ENCODE measurements at regions not wholly inside any gene's neighbourhood (a gene's known extent, or its start where the extent isn't known, plus 50 kb on each side); places are given as distances from the start of the nearest gene placed in this dataset.

GRCh38 chr2:134080386-134081089, 173.3 kb upstream of the MGAT5 start:
- DNase-seq (ENCODE audit: low read depth, low spot score): no peak
- ChIA-PET CTCF (interaction anchor here (1.3 kb wide), 1 partner anchor 37 kb away, joined by 3 read pairs; no protein-coding TSS in a partner anchor), POLR2A (no interaction called here)
- TF ChIP-seq, protein P1, sequence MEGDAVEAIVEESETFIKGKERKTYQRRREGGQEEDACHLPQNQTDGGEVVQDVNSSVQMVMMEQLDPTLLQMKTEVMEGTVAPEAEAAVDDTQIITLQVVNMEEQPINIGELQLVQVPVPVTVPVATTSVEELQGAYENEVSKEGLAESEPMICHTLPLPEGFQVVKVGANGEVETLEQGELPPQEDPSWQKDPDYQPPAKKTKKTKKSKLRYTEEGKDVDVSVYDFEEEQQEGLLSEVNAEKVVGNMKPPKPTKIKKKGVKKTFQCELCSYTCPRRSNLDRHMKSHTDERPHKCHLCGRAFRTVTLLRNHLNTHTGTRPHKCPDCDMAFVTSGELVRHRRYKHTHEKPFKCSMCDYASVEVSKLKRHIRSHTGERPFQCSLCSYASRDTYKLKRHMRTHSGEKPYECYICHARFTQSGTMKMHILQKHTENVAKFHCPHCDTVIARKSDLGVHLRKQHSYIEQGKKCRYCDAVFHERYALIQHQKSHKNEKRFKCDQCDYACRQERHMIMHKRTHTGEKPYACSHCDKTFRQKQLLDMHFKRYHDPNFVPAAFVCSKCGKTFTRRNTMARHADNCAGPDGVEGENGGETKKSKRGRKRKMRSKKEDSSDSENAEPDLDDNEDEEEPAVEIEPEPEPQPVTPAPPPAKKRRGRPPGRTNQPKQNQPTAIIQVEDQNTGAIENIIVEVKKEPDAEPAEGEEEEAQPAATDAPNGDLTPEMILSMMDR (IDR thresholded peaks at IDR 0.05; ENCODE audit: insufficient read depth, low read length, missing control alignments): no peak
- H3K4me3 ChIP-seq (ENCODE audit: low read depth, low read length): no peak overlapping the region

- no peak overlapping the region for H3K4me3 ChIP-seq (ENCODE audit: low read depth, low read length)
- DNase-seq (ENCODE audit: low read depth, low spot score): no peak
- ChIA-PET POLR2A (no interaction called here), CTCF (interaction anchor here (1.4 to 2.2 kb wide), 2 partner anchors 164 to 196 kb away, joined by 4 to 7 read pairs; no protein-coding TSS in a partner anchor)
- TF ChIP-seq, protein P1 (IDR thresholded peaks at IDR 0.05; ENCODE audit: insufficient read depth, low read length, missing control alignments): no peak
Measured at GRCh38 chr2:134081238-134081938, 172.5 kb upstream of the MGAT5 start.

- no peak overlapping the region for H3K4me3 ChIP-seq (ENCODE audit: low read depth, low read length)
- ChIA-PET CTCF (interaction anchor here (2.2 kb wide), 1 partner anchor 198 kb away, joined by 7 read pairs; no protein-coding TSS in a partner anchor), POLR2A (no interaction called here)
- no peak for DNase-seq (ENCODE audit: low read depth, low spot score)
- TF ChIP-seq, protein P1 (IDR thresholded peaks at IDR 0.05; ENCODE audit: insufficient read depth, low read length, missing control alignments): no peak
Measured at GRCh38 chr2:134083548-134083947, 170.3 kb upstream of the MGAT5 start.

DNA sequence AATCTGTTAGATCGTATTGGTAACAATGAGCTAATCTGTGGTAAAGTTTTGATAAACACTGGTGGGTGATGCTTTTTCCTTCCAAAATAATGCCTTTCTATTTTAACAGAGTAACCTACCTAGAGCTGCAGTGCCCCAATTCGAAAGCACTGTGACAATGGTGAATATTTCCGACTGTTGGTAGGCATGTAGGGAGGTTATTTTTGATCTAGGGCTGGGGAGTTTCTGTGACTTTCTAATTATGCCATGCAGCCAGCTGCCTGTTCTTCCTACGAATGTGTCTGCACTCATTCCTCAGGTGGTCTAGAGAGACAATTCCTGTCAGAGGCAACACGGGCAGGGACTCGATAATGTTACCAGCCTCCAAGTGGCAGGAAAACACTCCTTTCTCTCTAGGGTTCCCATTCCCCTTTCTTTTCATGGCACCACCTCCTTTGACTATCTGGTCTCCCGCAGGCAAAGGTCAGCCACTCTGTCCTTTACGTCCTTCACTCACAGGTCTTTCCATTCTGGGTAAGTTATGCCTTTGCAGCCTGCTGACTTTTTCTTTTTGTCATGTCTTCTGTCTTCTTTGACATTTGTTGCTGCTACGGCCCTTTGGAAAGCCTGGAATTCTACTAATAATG, 167.2 kb upstream of the MGAT5 start:
- TF ChIP-seq, protein P1 (IDR thresholded peaks at IDR 0.05; ENCODE audit: insufficient read depth, low read length, missing control alignments): no peak
- ChIA-PET POLR2A (no interaction called here), CTCF (no interaction called here)
- no peak for DNase-seq (ENCODE audit: low read depth, low spot score)
- H3K4me3 ChIP-seq (ENCODE audit: low read depth, low read length): no peak overlapping the region

DNA sequence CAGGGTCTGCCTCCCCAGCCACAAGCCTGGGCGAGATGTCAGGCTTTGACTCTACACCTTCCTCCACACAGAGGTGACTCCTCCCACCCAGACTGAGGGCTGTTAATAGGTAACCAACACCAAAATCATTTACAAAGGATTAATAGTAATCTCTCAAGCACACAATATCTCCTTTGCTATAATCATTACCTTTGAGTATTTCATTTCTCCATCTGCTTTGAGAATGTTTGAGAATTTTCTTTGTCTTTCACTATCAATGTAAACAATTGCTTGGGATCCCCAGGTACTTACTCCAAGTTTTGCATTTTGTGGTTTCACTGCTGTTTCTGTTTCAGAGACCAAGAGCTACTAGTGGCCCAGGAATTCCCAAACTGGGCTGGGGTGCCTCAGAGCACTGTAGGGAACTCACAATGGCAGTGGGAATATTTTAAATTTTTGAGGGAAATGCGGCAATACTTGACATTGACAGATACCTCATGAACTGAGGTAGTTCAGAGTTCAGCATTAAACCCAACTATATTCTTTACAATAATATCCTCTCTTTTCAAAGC, 166.4 kb upstream of the MGAT5 start:
- DNase-seq (ENCODE audit: low read depth, low spot score): no peak
- POLR2A ChIA-PET: no interaction called here
- no peak overlapping the region for H3K4me3 ChIP-seq (ENCODE audit: low read depth, low read length)

More for the DNA sequence above, 166.4 kb upstream of the MGAT5 start:
- CTCF ChIA-PET: no interaction called here
- TF ChIP-seq, protein P1 (IDR thresholded peaks at IDR 0.05; ENCODE audit: insufficient read depth, low read length, missing control alignments): no peak

All from AG04449 (cell line).